Mononuclear cell (primary cell): ENCODE measurements at regions not wholly inside any gene's neighbourhood (a gene's known extent, or its start where the extent isn't known, plus 50 kb on each side); places are given as distances from the start of the nearest gene placed in this dataset.
A peak's percentile ranks its signal among the peaks of the same experiment; 100 is the strongest.
"Not testable (repeated sequence)": the region's sequence is repeated elsewhere in the genome, so short reads cannot be mapped to it uniquely, and the experiment has no call there.

Source experiments
- H3K27me3 ChIP-seq: 2 replicates; pipeline ENCODE4 v1.6.0; 2011; ENCODE audit warnings: low read length, control low read depth; ENCODE audit not compliant: insufficient read depth
- H3K4me1 ChIP-seq: 2 replicates; pipeline ENCODE4 v1.5.1; 2011; ENCODE audit warnings: mild to moderate bottlenecking, low read length, control low read depth; ENCODE audit not compliant: insufficient read depth
- H3K4me3 ChIP-seq: 2 replicates; pipeline ENCODE4 v1.5.1; 2011; ENCODE audit warnings: mild to moderate bottlenecking, low read length, moderate library complexity
- H3K9me3 ChIP-seq: 2 replicates; pipeline ENCODE4 v1.5.1; 2011; ENCODE audit warnings: low read depth, mild to moderate bottlenecking, control low read depth, low read length

GRCh38 chr12:124477107-124477915 is 90.1 kb downstream of the NCOR2 start:
- peaks cover 11% of the 10 kb centered on the region for H3K4me1 ChIP-seq
- H3K9me3 ChIP-seq: no peaks in the 10 kb centered on the region
- no peaks in the 10 kb centered on the region for H3K27me3 ChIP-seq
- no peak overlapping the region for H3K4me3 ChIP-seq

GRCh38 chr12:124476011-124476400 is 91.4 kb downstream of the NCOR2 start:
- Histone ChIP-seq H3K27me3 (no peaks in the 10 kb centered on the region), H3K4me1 (peaks cover 7% of the 10 kb centered on the region), H3K9me3 (no peaks in the 10 kb centered on the region), H3K4me3 (no peak overlapping the region)

- peaks cover 6% of the 10 kb centered on the region for H3K4me1 ChIP-seq
- no peaks in the 10 kb centered on the region for H3K27me3 ChIP-seq
- no peak overlapping the region for H3K4me3 ChIP-seq
- H3K9me3 ChIP-seq: no peaks in the 10 kb centered on the region
Measured at GRCh38 chr12:124475295-124476010, 92.0 kb downstream of the NCOR2 start.

GRCh38 chr12:124474709-124475108 is 92.7 kb downstream of the NCOR2 start:
- no peaks in the 10 kb centered on the region for H3K9me3 ChIP-seq
- H3K4me3 ChIP-seq: no peak overlapping the region
- no peaks in the 10 kb centered on the region for H3K4me1 ChIP-seq
- H3K27me3 ChIP-seq: no peaks in the 10 kb centered on the region

- H3K4me1 ChIP-seq: no peaks in the 10 kb centered on the region
- H3K27me3 ChIP-seq: no peaks in the 10 kb centered on the region
- H3K9me3 ChIP-seq: no peaks in the 10 kb centered on the region
- H3K4me3 ChIP-seq: no peak overlapping the region
Measured at GRCh38 chr12:124472690-124473279, 94.6 kb downstream of the NCOR2 start.

- H3K9me3 ChIP-seq: no peaks in the 10 kb centered on the region
- H3K4me3 ChIP-seq: no peak overlapping the region
- H3K27me3 ChIP-seq: no peaks in the 10 kb centered on the region
Measured at GRCh38 chr12:124471828-124472227, 95.6 kb downstream of the NCOR2 start.

GRCh38 chr12:124470806-124471205 is 96.6 kb downstream of the NCOR2 start:
- Histone ChIP-seq H3K27me3 (no peaks in the 10 kb centered on the region), H3K9me3 (no peaks in the 10 kb centered on the region)

More at GRCh38 chr12:124471828-124472227, 95.6 kb downstream of the NCOR2 start:
- peaks cover 2% of the 10 kb centered on the region for H3K4me1 ChIP-seq

GRCh38 chr12:124470139-124470538 is 97.3 kb downstream of the NCOR2 start:
- Histone ChIP-seq H3K4me3 (no peak overlapping the region), H3K27me3 (no peaks in the 10 kb centered on the region), H3K9me3 (no peaks in the 10 kb centered on the region), H3K4me1 (peaks cover 19% of the 10 kb centered on the region)

More at GRCh38 chr12:124470806-124471205, 96.6 kb downstream of the NCOR2 start:
- peaks cover 12% of the 10 kb centered on the region for H3K4me1 ChIP-seq
- H3K4me3 ChIP-seq: no peak overlapping the region

- H3K4me3 ChIP-seq: no peak overlapping the region
- no peaks in the 10 kb centered on the region for H3K9me3 ChIP-seq
- H3K4me1 ChIP-seq: peaks cover 27% of the 10 kb centered on the region
- no peaks in the 10 kb centered on the region for H3K27me3 ChIP-seq
Measured at GRCh38 chr12:124469193-124469888, 98.1 kb downstream of the NCOR2 start.

- H3K4me3 ChIP-seq, H3K9me3 ChIP-seq: not testable (repeated sequence)
- H3K4me1 ChIP-seq: peaks cover 32% of the 10 kb centered on the region
Measured at GRCh38 chr12:124467549-124467948, 99.9 kb downstream of the NCOR2 start.

GRCh38 chr12:124466216-124467128 is 100.9 kb downstream of the NCOR2 start:
- Histone ChIP-seq H3K4me3 (peak overlapping the region; percentile 8), H3K9me3 (no peaks in the 10 kb centered on the region), H3K4me1 (peaks cover 32% of the 10 kb centered on the region), H3K27me3 (no peaks in the 10 kb centered on the region)

More at GRCh38 chr12:124467549-124467948, 99.9 kb downstream of the NCOR2 start:
- H3K27me3 ChIP-seq: not testable (repeated sequence)

- Histone ChIP-seq H3K9me3 (no peaks in the 10 kb centered on the region), H3K27me3 (no peaks in the 10 kb centered on the region), H3K4me3 (peak overlapping the region; percentile 8), H3K4me1 (peaks cover 32% of the 10 kb centered on the region)
Measured at GRCh38 chr12:124465473-124465872, 101.9 kb downstream of the NCOR2 start.

GRCh38 chr12:124464830-124465229 is 102.6 kb downstream of the NCOR2 start:
- peaks cover 32% of the 10 kb centered on the region for H3K4me1 ChIP-seq
- H3K27me3 ChIP-seq: no peaks in the 10 kb centered on the region
- no peaks in the 10 kb centered on the region for H3K9me3 ChIP-seq
- no peak overlapping the region for H3K4me3 ChIP-seq

GRCh38 chr12:124464062-124464461 is 103.3 kb downstream of the NCOR2 start:
- no peak overlapping the region for H3K4me3 ChIP-seq
- peaks cover 32% of the 10 kb centered on the region for H3K4me1 ChIP-seq
- H3K9me3 ChIP-seq: no peaks in the 10 kb centered on the region
- no peaks in the 10 kb centered on the region for H3K27me3 ChIP-seq
